ENCODE measurements at regions not wholly inside any gene's neighbourhood (a gene's known extent, or its start where the extent isn't known, plus 50 kb on each side); places are given as distances from the start of the nearest gene placed in this dataset.

- Mint-ChIP-seq H3K27ac (no peak overlapping the region), H3K9me3 (peaks cover 3% of the 10 kb centered on the region; the same call in 1 of the 2 replicates), H3K27me3 (ENCODE audit: low read depth) (no peaks in the 10 kb centered on the region), H3K4me1 (no peaks in the 10 kb centered on the region), H3K4me3 (no peak overlapping the region), H3K36me3 (no peaks in the 10 kb centered on the region)
- ATAC-seq (no peak), DNase-seq (ENCODE audit: low spot score) (no peak)
- POLR2A ChIA-PET: no interaction called here
- CTCF ChIA-PET: no interaction called here
- no peak for TF ChIP-seq AR (CRISPR knock-in tag; IDR thresholded peaks at IDR 0.05)
- no peak for TF ChIP-seq AFF4 (CRISPR knock-in tag; IDR thresholded peaks at IDR 0.05; ENCODE audit: borderline replicate concordance)
- no peak for TF ChIP-seq ZNF317 (CRISPR knock-in tag; IDR thresholded peaks at IDR 0.05; ENCODE audit: borderline replicate concordance, low read depth)
- TF ChIP-seq ZNF396 (CRISPR knock-in tag; IDR thresholded peaks at IDR 0.05; ENCODE audit: borderline replicate concordance): no peak
- TF ChIP-seq JAZF1 (CRISPR knock-in tag; IDR thresholded peaks at IDR 0.05): no peak
- no peak for TF ChIP-seq OVOL2 (CRISPR knock-in tag; IDR thresholded peaks at IDR 0.05; ENCODE audit: borderline replicate concordance)
- TF ChIP-seq ZNF232 (CRISPR knock-in tag; IDR thresholded peaks at IDR 0.05): no peak
- TF ChIP-seq HMGA2 (CRISPR knock-in tag; IDR thresholded peaks at IDR 0.05): no peak
- no peak for TF ChIP-seq SP1 (CRISPR knock-in tag; conservative IDR thresholded peaks at IDR 0.05)
- no peak for TF ChIP-seq ZNF263 (CRISPR knock-in tag; IDR thresholded peaks at IDR 0.05; ENCODE audit: low read depth)
- no peak for TF ChIP-seq MLX (CRISPR knock-in tag; IDR thresholded peaks at IDR 0.05)
- no peak for TF ChIP-seq MYBL2 (CRISPR knock-in tag; IDR thresholded peaks at IDR 0.05)
- TF ChIP-seq RORB (CRISPR knock-in tag; IDR thresholded peaks at IDR 0.05): no peak
- no peak for TF ChIP-seq ERG (CRISPR knock-in tag; IDR thresholded peaks at IDR 0.05)
- TF ChIP-seq CREM (CRISPR knock-in tag; IDR thresholded peaks at IDR 0.05): no peak
- TF ChIP-seq PRDM15 (CRISPR knock-in tag; IDR thresholded peaks at IDR 0.05): no peak
Observed at GRCh38 chr18:22485808-22486244, 68.1 kb upstream of the CTAGE1 start.

All from WTC11 (cell line).